CD4-positive, alpha-beta T cell treated with Interleukin-10 for 1 hour (primary cell): ENCODE measurements at regions not wholly inside any gene's neighbourhood (a gene's known extent, or its start where the extent isn't known, plus 50 kb on each side); places are given as distances from the start of the nearest gene placed in this dataset.

Source experiments
- DNase-seq: peaks from one replicate; pipeline ENCODE4 v3.0.0-alpha.2; 2020

- no peak for DNase-seq
These were observed 54.4 kb upstream of the KLF3 start for GRCh38 chr4:38609614-38610013.

- DNase-seq, result no peak
These were observed 53.5 kb upstream of the KLF3 start for GRCh38 chr4:38610521-38610920.

- no peak for DNase-seq
These were observed 53.0 kb upstream of the KLF3 start for GRCh38 chr4:38610966-38611431.

- no peak for DNase-seq
These were observed 52.3 kb upstream of the KLF3 start for GRCh38 chr4:38611676-38612075.

GRCh38 chr4:38612646-38613414 lies 51.2 kb upstream of the KLF3 start:
- no peak for DNase-seq
